ACC112 (cell line): ENCODE measurements at regions not wholly inside any gene's neighbourhood (a gene's known extent, or its start where the extent isn't known, plus 50 kb on each side); places are given as distances from the start of the nearest gene placed in this dataset.
"Not testable (repeated sequence)": the region's sequence is repeated elsewhere in the genome, so short reads cannot be mapped to it uniquely, and the experiment has no call there.

Experiments
- H2AFZ ChIP-seq: fragments of 200-600 bp; sonication (generic); one replicate; pipeline ENCODE4 v1.6.0; 2017; ENCODE audit warnings: antibody characterized with exemption, low read length; ENCODE audit not compliant: unreplicated experiment
- H3K27ac ChIP-seq: fragments of 200-600 bp; sonication (generic); 2 replicates; pipeline ENCODE4 v1.5.1; 2014; ENCODE audit warnings: low read depth, mild to moderate bottlenecking, antibody characterized with exemption, low read length, moderate library complexity
- H3K27me3 ChIP-seq: fragments of 200-600 bp; sonication (generic); 2 replicates; pipeline ENCODE4 v1.6.1; 2014; ENCODE audit warnings: mild to moderate bottlenecking, antibody characterized with exemption, low read length, moderate library complexity, mixed read lengths; ENCODE audit not compliant: insufficient read depth
- H3K36me3 ChIP-seq: fragments of 200-600 bp; sonication (generic); 2 replicates; pipeline ENCODE4 v1.6.1; 2016; ENCODE audit warnings: mild to moderate bottlenecking, antibody characterized with exemption, low read length, moderate library complexity, mixed read lengths; ENCODE audit not compliant: insufficient read depth
- H3K4me1 ChIP-seq: fragments of 200-600 bp; sonication (generic); one replicate; pipeline ENCODE4 v1.6.1; 2016; ENCODE audit warnings: low read length, mixed read lengths; ENCODE audit not compliant: insufficient read depth, unreplicated experiment, control insufficient read depth
- H3K4me3 ChIP-seq: fragments of 200-600 bp; sonication (generic); 2 replicates; pipeline ENCODE4 v1.5.1; 2014; ENCODE audit warnings: mild to moderate bottlenecking, low read depth, low read length
- H3K79me2 ChIP-seq: fragments of 200-600 bp; sonication (generic); one replicate; pipeline ENCODE4 v1.6.0; 2016; ENCODE audit warnings: low read length; ENCODE audit not compliant: control insufficient read depth, unreplicated experiment, insufficient read depth

- H3K79me2 ChIP-seq, result peaks cover 55% of the 10 kb centered on the region
- no peak overlapping the region for H3K4me3 ChIP-seq
- peak overlapping the region; percentile 92 for H3K27ac ChIP-seq
- H2AFZ ChIP-seq, result no peak overlapping the region
- peaks cover 54% of the 10 kb centered on the region for H3K4me1 ChIP-seq
- H3K27me3 ChIP-seq, result no peaks in the 10 kb centered on the region
- peaks cover 6% of the 10 kb centered on the region; the same call in 1 of the 2 replicates for H3K36me3 ChIP-seq
Observed at GRCh38 chr11:19628018-19628417, 84.6 kb upstream of the NAV2 start.

- no peak overlapping the region for H3K4me3 ChIP-seq
- peaks cover 52% of the 10 kb centered on the region for H3K79me2 ChIP-seq
- H3K4me1 ChIP-seq, result peaks cover 50% of the 10 kb centered on the region
- no peak overlapping the region for H2AFZ ChIP-seq
- H3K27me3 ChIP-seq, result no peaks in the 10 kb centered on the region
- peaks cover 6% of the 10 kb centered on the region; the same call in 1 of the 2 replicates for H3K36me3 ChIP-seq
- peak overlapping the region; percentile 92 for H3K27ac ChIP-seq
Observed at GRCh38 chr11:19627566-19627965, 85.1 kb upstream of the NAV2 start.

- H3K4me1 ChIP-seq, result peaks cover 35% of the 10 kb centered on the region
- H3K27me3 ChIP-seq, result no peaks in the 10 kb centered on the region
- H3K36me3 ChIP-seq, result peaks cover 6% of the 10 kb centered on the region; the same call in 1 of the 2 replicates
- peaks cover 49% of the 10 kb centered on the region for H3K79me2 ChIP-seq
- H3K27ac ChIP-seq, result peak overlapping the region; percentile 92
- H2AFZ ChIP-seq, result no peak overlapping the region
- no peak overlapping the region for H3K4me3 ChIP-seq
Observed at GRCh38 chr11:19625438-19625837, 87.2 kb upstream of the NAV2 start.

- no peaks in the 10 kb centered on the region for H3K27me3 ChIP-seq
- peaks cover 8% of the 10 kb centered on the region; the same call in 1 of the 2 replicates for H3K36me3 ChIP-seq
- H3K4me3 ChIP-seq, result no peak overlapping the region
- H3K27ac ChIP-seq, result no peak overlapping the region
- H3K4me1 ChIP-seq, result peaks cover 7% of the 10 kb centered on the region
- peaks cover 36% of the 10 kb centered on the region for H3K79me2 ChIP-seq
- no peak overlapping the region for H2AFZ ChIP-seq
Observed at GRCh38 chr11:19617696-19618523, 94.7 kb upstream of the NAV2 start.

DNA sequence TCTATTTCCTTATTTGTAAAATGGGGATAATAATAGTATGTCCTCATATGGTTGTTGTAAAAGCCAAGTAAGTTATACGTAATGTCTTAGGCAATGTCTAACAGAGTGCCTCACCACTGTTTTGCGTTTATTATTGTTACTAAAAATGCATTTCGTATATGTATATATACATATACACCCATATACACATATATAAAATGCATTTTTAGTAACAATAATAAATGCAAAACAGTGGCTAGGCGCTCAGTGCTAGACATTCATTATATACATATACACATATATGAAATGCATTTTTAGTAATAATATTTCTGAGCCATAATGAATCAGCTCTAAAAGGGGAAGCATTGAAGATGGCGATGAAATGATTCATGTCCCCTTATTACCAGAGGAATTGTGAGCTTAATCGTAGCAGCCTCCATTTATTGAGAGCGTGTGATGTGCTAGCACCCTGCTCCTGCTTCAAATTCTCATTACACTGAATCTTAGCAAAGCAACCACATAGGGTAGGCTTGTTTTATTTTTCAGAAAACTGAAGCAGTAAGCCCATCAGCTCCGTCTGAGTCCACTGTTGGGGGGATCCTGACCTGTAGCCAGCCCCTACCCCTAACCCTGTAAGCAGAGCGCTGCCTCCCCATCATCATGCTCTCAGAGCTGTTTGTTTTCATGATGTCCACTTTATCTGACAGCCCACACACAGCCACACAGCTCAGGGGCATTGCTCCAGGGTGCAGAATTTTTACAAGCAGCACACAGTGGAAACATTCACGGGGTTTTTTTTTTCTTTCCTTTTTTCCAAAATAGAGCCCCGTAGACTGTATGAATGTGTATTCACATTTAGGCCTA, 97.1 kb upstream of the NAV2 start:
- H3K27me3 ChIP-seq, result no peaks in the 10 kb centered on the region
- peaks cover 7% of the 10 kb centered on the region for H3K4me1 ChIP-seq
- peaks cover 40% of the 10 kb centered on the region for H3K79me2 ChIP-seq
- no peak overlapping the region for H2AFZ ChIP-seq
- no peak overlapping the region for H3K27ac ChIP-seq
- peaks cover 17% of the 10 kb centered on the region; the same call in 1 of the 2 replicates for H3K36me3 ChIP-seq
- no peak overlapping the region for H3K4me3 ChIP-seq

DNA sequence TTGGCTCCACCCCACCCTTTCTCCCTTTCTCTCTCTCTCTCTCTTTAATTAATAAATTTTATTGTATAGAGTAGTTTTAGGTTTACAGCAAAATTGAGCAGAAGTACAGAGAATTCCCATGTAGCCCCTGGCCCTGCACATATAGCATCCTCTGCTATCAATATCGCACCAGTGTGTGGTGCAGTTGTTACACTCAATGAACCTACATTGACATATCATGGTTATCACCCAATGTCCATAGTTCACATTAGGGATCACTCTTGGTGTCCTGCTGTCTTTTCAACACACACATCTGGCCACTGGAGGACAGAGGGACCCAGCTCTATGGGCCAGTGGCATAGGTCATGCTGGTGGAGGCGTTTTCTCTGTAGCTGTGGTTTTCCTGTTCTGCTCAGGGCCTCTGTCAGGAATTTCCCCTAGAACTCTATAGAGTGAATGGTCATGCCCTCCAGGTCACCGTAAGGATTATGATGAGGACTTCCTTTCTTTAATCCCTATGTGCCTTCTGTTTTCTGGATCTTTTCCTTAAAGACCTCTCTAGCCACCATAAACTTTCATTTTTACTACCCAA, 98.2 kb upstream of the NAV2 start:
- Histone ChIP-seq H3K4me3 (no peak overlapping the region), H3K27me3 (no peaks in the 10 kb centered on the region), H3K36me3 (peaks cover 24% of the 10 kb centered on the region; the same call in 1 of the 2 replicates), H3K4me1 (peaks cover 7% of the 10 kb centered on the region), H2AFZ (no peak overlapping the region), H3K27ac (no peak overlapping the region), H3K79me2 (peaks cover 48% of the 10 kb centered on the region)

DNA sequence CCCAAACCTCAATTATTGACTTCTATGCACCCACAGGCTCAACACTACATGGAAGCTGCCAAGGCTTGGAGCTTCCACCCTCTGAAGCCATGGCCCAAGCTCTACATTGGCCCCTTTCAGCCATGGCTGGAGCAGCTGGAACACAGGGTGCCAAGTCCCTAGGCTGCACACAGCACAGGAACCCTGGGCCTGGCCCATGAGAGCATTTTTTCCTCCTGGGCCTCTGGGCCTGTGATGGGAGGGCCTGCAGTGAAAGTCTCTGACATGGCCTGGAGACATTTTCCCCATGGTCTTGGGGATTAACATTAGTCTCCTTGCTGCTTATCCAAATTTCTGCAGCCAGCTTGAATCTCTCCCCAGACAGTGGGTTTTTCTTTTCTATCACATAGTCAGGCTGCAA, 100.6 kb upstream of the NAV2 start:
- not testable (repeated sequence) for H3K27ac ChIP-seq, H2AFZ ChIP-seq
- H3K4me1 ChIP-seq, result peaks cover 28% of the 10 kb centered on the region

GRCh38 chr11:19607656-19608360, 104.8 kb upstream of the NAV2 start:
- H3K27me3 ChIP-seq, result no peaks in the 10 kb centered on the region
- peaks cover 45% of the 10 kb centered on the region for H3K79me2 ChIP-seq
- H3K27ac ChIP-seq, result no peak overlapping the region
- H3K4me3 ChIP-seq, result no peak overlapping the region
- H2AFZ ChIP-seq, result no peak overlapping the region
- H3K4me1 ChIP-seq, result peaks cover 42% of the 10 kb centered on the region
- H3K36me3 ChIP-seq, result peaks cover 23% of the 10 kb centered on the region

More for the DNA sequence above, 100.6 kb upstream of the NAV2 start:
- Histone ChIP-seq H3K79me2 (peaks cover 48% of the 10 kb centered on the region), H3K36me3 (peaks cover 18% of the 10 kb centered on the region)
- H3K4me3 ChIP-seq, H3K27me3 ChIP-seq: not testable (repeated sequence)

DNA sequence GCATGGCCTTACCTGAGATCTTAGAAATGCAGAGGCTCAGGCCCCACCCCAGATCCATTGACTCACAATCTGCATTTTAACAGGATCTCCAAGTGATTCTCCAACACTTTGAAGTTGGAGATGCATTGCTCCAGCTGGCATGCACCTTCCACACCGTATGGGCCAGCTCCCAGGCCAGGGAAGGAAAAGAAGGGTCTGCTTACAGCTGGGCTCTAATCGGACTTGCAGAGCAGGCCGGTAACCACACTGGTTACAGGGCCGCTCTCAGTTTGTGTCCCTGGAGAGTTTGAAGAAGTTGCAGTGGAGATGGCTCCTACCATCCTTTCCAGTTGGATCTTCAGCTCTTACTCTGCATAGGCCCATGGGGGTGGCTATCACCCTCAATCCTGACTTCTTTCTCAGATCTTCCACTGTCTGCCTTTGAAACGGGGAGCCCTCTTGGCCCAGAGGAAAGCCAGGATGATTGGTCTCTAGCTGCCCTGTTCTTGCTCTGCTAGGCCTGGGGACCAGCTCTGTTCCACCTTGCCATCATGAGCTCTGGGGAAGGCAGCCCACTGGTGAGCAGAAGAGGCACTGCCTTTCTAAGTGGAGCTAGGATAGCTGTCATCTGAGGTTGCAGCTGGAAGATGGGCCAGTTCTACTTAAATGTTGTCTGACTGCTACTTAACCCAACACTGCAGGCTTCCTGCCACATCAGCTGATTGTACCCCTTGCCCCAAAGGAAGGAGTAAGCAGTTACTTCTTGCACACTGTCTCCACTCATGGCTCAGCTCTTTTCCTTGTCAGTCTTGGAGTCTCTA, 105.6 kb upstream of the NAV2 start:
- Histone ChIP-seq H3K4me3 (no peak overlapping the region), H3K4me1 (peaks cover 42% of the 10 kb centered on the region), H2AFZ (no peak overlapping the region), H3K27ac (no peak overlapping the region), H3K36me3 (peaks cover 17% of the 10 kb centered on the region), H3K79me2 (peaks cover 50% of the 10 kb centered on the region), H3K27me3 (no peaks in the 10 kb centered on the region)
